Liver (tissue), 8 donors: ENCODE measurements at regions not wholly inside any gene's neighbourhood (a gene's known extent, or its start where the extent isn't known, plus 50 kb on each side); places are given as distances from the start of the nearest gene placed in this dataset.

ENCODE experiments used
- DNase-seq: peaks from one replicate; pipeline ENCODE4 v3.0.0-alpha.2; 2017; ENCODE audit warnings: low spot score
- H3K27ac ChIP-seq, 2 donors: one replicate each; pipeline ENCODE4 v1.7.0; 2013; ENCODE audit warnings: inconsistent platforms in 2 of 2, low read length in 2 of 2, control low read depth in 1 of 2, low read depth in 1 of 2, mild to moderate bottlenecking in 1 of 2
- H3K27me3 ChIP-seq, 4 donors: one replicate each; pipeline versions ENCODE4 v1.6.1 to v1.7.0; 2013; ENCODE audit warnings: low read length in 3 of 4, inconsistent platforms in 1 of 4, mild to moderate bottlenecking in 1 of 4, moderate library complexity in 1 of 4; ENCODE audit not compliant: control insufficient read depth in 4 of 4, insufficient read depth in 4 of 4
- H3K36me3 ChIP-seq, 4 donors: one replicate each; pipeline versions ENCODE4 v1.6.1 to v1.7.0; 2013; ENCODE audit warnings: low read length in 3 of 4, mild to moderate bottlenecking in 3 of 4, low read depth in 1 of 4, moderate library complexity in 1 of 4; ENCODE audit not compliant: control insufficient read depth in 4 of 4, insufficient read depth in 3 of 4
- H3K4me1 ChIP-seq, 4 donors: one replicate each; pipeline versions ENCODE4 v1.6.1 to v1.7.0; 2013; ENCODE audit warnings: low read length in 3 of 4, mild to moderate bottlenecking in 3 of 4, moderate library complexity in 1 of 4; ENCODE audit not compliant: control insufficient read depth in 4 of 4, insufficient read depth in 4 of 4
- H3K4me3 ChIP-seq, 3 donors: one replicate each; pipeline versions ENCODE4 v1.6.1 to v1.7.0; 2013; ENCODE audit warnings: low read length in 3 of 3, control low read depth in 1 of 3, low read depth in 1 of 3, mild to moderate bottlenecking in 1 of 3
- H3K9ac ChIP-seq, 2 donors: one replicate each; pipeline ENCODE4 v1.7.0; 2013; ENCODE audit warnings: low read length in 2 of 2, mild to moderate bottlenecking in 2 of 2, moderate library complexity in 2 of 2, control low read depth in 1 of 2, low read depth in 1 of 2
- H3K9me3 ChIP-seq, 4 donors: one replicate each; pipeline versions ENCODE4 v1.6.1 to v1.7.0; 2013; ENCODE audit warnings: low read length in 3 of 4; ENCODE audit not compliant: control insufficient read depth in 4 of 4
- CTCF ChIP-seq: fragments of 150-350 bp; IDR thresholded peaks from 2 replicates; pipeline ENCODE4 v1.5.1; 2017; ENCODE audit warnings: improper control_type of control experiment, low read depth, low read length; ENCODE audit not compliant: missing input control
- EGR1 ChIP-seq, 2 donors: IDR thresholded peaks; 2 replicates each; pipeline ENCODE4 v1.6.1; 2016 to 2018; ENCODE audit warnings: antibody characterized with exemption in 2 of 2, low read depth in 2 of 2
- FOXA1 ChIP-seq: IDR thresholded peaks from 2 replicates; pipeline ENCODE4 v1.6.1; 2016; ENCODE audit warnings: antibody characterized with exemption
- FOXA2 ChIP-seq: IDR thresholded peaks from 2 replicates; pipeline ENCODE4 v1.6.1; 2016; ENCODE audit warnings: antibody characterized with exemption
- GABPA ChIP-seq, 2 donors: IDR thresholded peaks in 1 of 2; conservative IDR thresholded peaks in 1 of 2; 2 replicates each; pipeline ENCODE4 v1.6.1; 2016; ENCODE audit warnings: antibody characterized with exemption in 2 of 2, mild to moderate bottlenecking in 1 of 2, moderate library complexity in 1 of 2
- HNF4A ChIP-seq, 2 donors: conservative IDR thresholded peaks; 2 replicates each; pipeline ENCODE4 v1.6.1; 2016; ENCODE audit warnings: antibody characterized with exemption in 2 of 2, mild to moderate bottlenecking in 2 of 2
- HNF4G ChIP-seq: IDR thresholded peaks from 2 replicates; pipeline ENCODE4 v1.6.1; 2016; ENCODE audit warnings: antibody characterized with exemption
- JUND ChIP-seq, 2 donors: IDR thresholded peaks; 2 replicates each; pipeline ENCODE4 v1.6.1; 2016; ENCODE audit warnings: antibody characterized with exemption in 2 of 2
- NR2F2 ChIP-seq: IDR thresholded peaks from 2 replicates; pipeline ENCODE4 v1.6.1; 2016; ENCODE audit warnings: antibody characterized with exemption
- RAD21 ChIP-seq, 2 donors: IDR thresholded peaks; 2 replicates each; pipeline ENCODE4 v1.6.1; 2016; ENCODE audit warnings: antibody characterized with exemption in 2 of 2, mild to moderate bottlenecking in 2 of 2
- REST ChIP-seq: IDR thresholded peaks from 2 replicates; pipeline ENCODE4 v1.6.1; 2016; ENCODE audit warnings: antibody characterized with exemption, mild to moderate bottlenecking
- RXRA ChIP-seq, 2 donors: IDR thresholded peaks; 2 replicates each; pipeline ENCODE4 v1.6.1; 2017 to 2018; ENCODE audit warnings: antibody characterized with exemption in 2 of 2, mild to moderate bottlenecking in 1 of 2
- SP1 ChIP-seq: IDR thresholded peaks from 2 replicates; pipeline ENCODE4 v1.6.1; 2018; ENCODE audit warnings: antibody characterized with exemption, mild to moderate bottlenecking
- TAF1 ChIP-seq: conservative IDR thresholded peaks from 2 replicates; pipeline ENCODE4 v1.6.1; 2016; ENCODE audit warnings: antibody characterized with exemption, mild to moderate bottlenecking
- YY1 ChIP-seq: IDR thresholded peaks from 2 replicates; pipeline ENCODE4 v1.6.1; 2016; ENCODE audit warnings: antibody characterized with exemption, mild to moderate bottlenecking
- ZBTB33 ChIP-seq: IDR thresholded peaks from 2 replicates; pipeline ENCODE4 v1.6.1; 2016; ENCODE audit warnings: antibody characterized with exemption
- WGBS: extraction: QIAGEN DNeasy Blood & Tissue Kit; methylation state at CpG from one replicate; pipeline ENCODE4 v1.1.7; 2013; 5-methylcytosine and 5-hydroxymethylcytosine counted together
- TF ChIP-seq, protein P1 (sequence below): IDR thresholded peaks from 2 replicates; pipeline ENCODE4 v1.6.1; 2016; ENCODE audit warnings: antibody characterized with exemption
- TF ChIP-seq, protein P2 (sequence below): IDR thresholded peaks from 2 replicates; pipeline ENCODE4 v1.6.1; 2016; ENCODE audit warnings: antibody characterized with exemption
- donor health status: healthy.
- donor health status: healthy.
- donor health status: healthy.
- donor health status: healthy.
- donor health status: healthy.

DNA sequence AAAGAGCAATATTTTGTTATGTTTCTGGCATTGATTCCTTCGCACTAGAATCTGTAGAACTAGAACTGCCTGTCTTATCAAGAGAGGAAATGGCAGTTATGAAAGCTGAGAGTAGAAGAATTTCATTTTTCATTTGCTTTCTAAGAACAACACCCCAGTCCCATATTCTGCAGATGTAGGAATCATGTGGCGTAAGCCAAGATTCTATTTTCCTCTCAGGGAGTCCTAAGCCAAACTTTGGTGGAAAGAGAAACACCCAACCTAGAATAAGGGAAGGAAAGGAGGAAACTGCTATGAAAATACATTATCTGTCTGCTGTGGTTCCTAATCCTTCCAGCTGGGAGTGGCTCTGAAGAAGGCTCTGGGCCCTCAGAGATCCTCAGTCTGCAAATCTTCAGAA, 1176.9 kb upstream of the C9orf72 start:
- H3K4me3 ChIP-seq, result no peak overlapping the region
- H3K27me3 ChIP-seq, result peaks cover 0 to 2% (median 0%) of the 10 kb centered on the region in 4 donors
- no peak overlapping the region for H3K27ac ChIP-seq
- WGBS, result 73% methylated on average over 2 of the region's 2 CpGs
- no peaks in the 10 kb centered on the region for H3K36me3 ChIP-seq
- no peak overlapping the region for H3K9ac ChIP-seq
- H3K4me1 ChIP-seq, result no peaks in the 10 kb centered on the region
- TF ChIP-seq RXRA (IDR thresholded peaks at IDR 0.05), result no peak
- no peak for TF ChIP-seq NR2F2
- no peak for TF ChIP-seq ZBTB33
- no peak for TF ChIP-seq GABPA (IDR thresholded peaks at IDR 0.05 in 1 of 2, conservative IDR thresholded peaks at IDR 0.05 in 1 of 2)
- no peak for TF ChIP-seq RAD21 (IDR thresholded peaks at IDR 0.05)
- TF ChIP-seq JUND (IDR thresholded peaks at IDR 0.05), result no peak
- TF ChIP-seq, protein P1, sequence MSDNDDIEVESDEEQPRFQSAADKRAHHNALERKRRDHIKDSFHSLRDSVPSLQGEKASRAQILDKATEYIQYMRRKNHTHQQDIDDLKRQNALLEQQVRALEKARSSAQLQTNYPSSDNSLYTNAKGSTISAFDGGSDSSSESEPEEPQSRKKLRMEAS, result no peak
- TF ChIP-seq YY1, result no peak
- TF ChIP-seq HNF4G, result no peak
- TF ChIP-seq CTCF, result no peak
- TF ChIP-seq, protein P2, sequence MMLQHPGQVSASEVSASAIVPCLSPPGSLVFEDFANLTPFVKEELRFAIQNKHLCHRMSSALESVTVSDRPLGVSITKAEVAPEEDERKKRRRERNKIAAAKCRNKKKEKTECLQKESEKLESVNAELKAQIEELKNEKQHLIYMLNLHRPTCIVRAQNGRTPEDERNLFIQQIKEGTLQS, result no peak
- TF ChIP-seq HNF4A (conservative IDR thresholded peaks at IDR 0.05), result no peak
- TF ChIP-seq FOXA2, result no peak
- no peak for TF ChIP-seq EGR1 (IDR thresholded peaks at IDR 0.05; ENCODE audit: low read depth in 2 of 2)
- no peaks in the 10 kb centered on the region for H3K9me3 ChIP-seq
- no peak for DNase-seq

DNA sequence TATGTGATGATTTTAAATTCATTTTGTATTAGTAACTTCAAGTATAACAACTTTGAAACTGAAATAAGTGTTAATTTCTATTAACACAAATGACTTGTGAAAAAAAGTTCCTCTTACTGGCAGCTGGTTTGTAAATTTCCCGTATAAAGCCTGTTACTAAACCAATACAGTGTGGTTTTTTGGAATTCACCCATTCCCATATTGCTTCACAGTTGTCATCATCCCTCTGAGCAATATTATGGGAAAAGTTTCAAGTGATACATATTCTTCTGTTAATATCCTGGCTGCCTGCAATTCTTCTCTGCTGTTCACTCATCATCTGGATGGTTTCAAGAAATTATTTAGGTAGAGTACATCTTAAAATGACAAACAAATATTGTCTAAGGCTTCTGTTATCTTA, 1185.1 kb upstream of the C9orf72 start:
- Histone ChIP-seq H3K9me3 (no peaks in the 10 kb centered on the region), H3K4me1 (no peaks in the 10 kb centered on the region), H3K9ac (no peak overlapping the region), H3K36me3 (no peaks in the 10 kb centered on the region), H3K27me3 (no peaks in the 10 kb centered on the region), H3K4me3 (no peak overlapping the region), H3K27ac (no peak overlapping the region)
- 49% methylated on average over 1 of the region's 1 CpG for WGBS
- TF ChIP-seq NR2F2 (no peak), CTCF (no peak), HNF4A (conservative IDR thresholded peaks at IDR 0.05) (no peak), HNF4G (no peak), SP1 (no peak), FOXA2 (no peak), TAF1 (no peak), ZBTB33 (no peak), JUND (IDR thresholded peaks at IDR 0.05) (no peak), RAD21 (IDR thresholded peaks at IDR 0.05) (no peak), EGR1 (IDR thresholded peaks at IDR 0.05; ENCODE audit: low read depth in 2 of 2) (no peak), GABPA (IDR thresholded peaks at IDR 0.05 in 1 of 2, conservative IDR thresholded peaks at IDR 0.05 in 1 of 2) (no peak), REST (no peak), FOXA1 (no peak), RXRA (IDR thresholded peaks at IDR 0.05) (no peak), YY1 (no peak)
- TF ChIP-seq, protein P2, result no peak
- TF ChIP-seq, protein P1, result no peak
- no peak for DNase-seq
